ENCODE measurements at regions not wholly inside any gene's neighbourhood (a gene's known extent, or its start where the extent isn't known, plus 50 kb on each side); places are given as distances from the start of the nearest gene placed in this dataset.

GRCh38 chr17:72387969-72388368 is 267.1 kb downstream of the SOX9 start:
- DNase-seq (ENCODE audit: low read depth, low spot score): no peak

- no peak for DNase-seq (ENCODE audit: low read depth, low spot score)
Measured at GRCh38 chr17:72388765-72389473, 268.1 kb downstream of the SOX9 start.

GRCh38 chr17:72390675-72391508 is 270.1 kb downstream of the SOX9 start:
- no peak for DNase-seq (ENCODE audit: low read depth, low spot score)

- DNase-seq (ENCODE audit: low read depth, low spot score): no peak
Measured at GRCh38 chr17:72392056-72393010, 271.5 kb downstream of the SOX9 start.

- no peak for DNase-seq (ENCODE audit: low read depth, low spot score)
Measured at GRCh38 chr17:72393553-72393952, 272.7 kb downstream of the SOX9 start.

- no peak for DNase-seq (ENCODE audit: low read depth, low spot score)
Measured at GRCh38 chr17:72394531-72394930, 273.7 kb downstream of the SOX9 start.

GRCh38 chr17:72396121-72396520 is 275.3 kb downstream of the SOX9 start:
- no peak for DNase-seq (ENCODE audit: low read depth, low spot score)

GRCh38 chr17:72397223-72397667 is 276.4 kb downstream of the SOX9 start:
- DNase-seq (ENCODE audit: low read depth, low spot score): no peak

GRCh38 chr17:72397687-72398086 is 276.9 kb downstream of the SOX9 start:
- DNase-seq (ENCODE audit: low read depth, low spot score): no peak

- no peak for DNase-seq (ENCODE audit: low read depth, low spot score)
Measured at GRCh38 chr17:72399023-72399607, 278.3 kb downstream of the SOX9 start.

- no peak for DNase-seq (ENCODE audit: low read depth, low spot score)
Measured at GRCh38 chr17:72399608-72400487, 279.0 kb downstream of the SOX9 start.

- DNase-seq (ENCODE audit: low read depth, low spot score): no peak
Measured at GRCh38 chr17:72400488-72400827, 279.6 kb downstream of the SOX9 start.

GRCh38 chr17:72400863-72401262 is 280.0 kb downstream of the SOX9 start:
- DNase-seq (ENCODE audit: low read depth, low spot score): no peak

- DNase-seq (ENCODE audit: low read depth, low spot score): no peak
Measured at GRCh38 chr17:72401883-72402726, 281.3 kb downstream of the SOX9 start.

- DNase-seq (ENCODE audit: low read depth, low spot score): no peak
Measured at GRCh38 chr17:72402727-72403210, 281.9 kb downstream of the SOX9 start.

- DNase-seq (ENCODE audit: low read depth, low spot score): no peak
Measured at GRCh38 chr17:72403713-72404209, 282.9 kb downstream of the SOX9 start.

- DNase-seq (ENCODE audit: low read depth, low spot score): no peak
Measured at GRCh38 chr17:72404872-72405271, 284.1 kb downstream of the SOX9 start.

- no peak for DNase-seq (ENCODE audit: low read depth, low spot score)
Measured at GRCh38 chr17:72405662-72406230, 284.9 kb downstream of the SOX9 start.

GRCh38 chr17:72406498-72406897 is 285.7 kb downstream of the SOX9 start:
- DNase-seq (ENCODE audit: low read depth, low spot score): no peak

Measured in pulmonary artery endothelial cell (primary cell).